Left cardiac atrium (tissue), 4 donors: ENCODE measurements at regions not wholly inside any gene's neighbourhood (a gene's known extent, or its start where the extent isn't known, plus 50 kb on each side); places are given as distances from the start of the nearest gene placed in this dataset.
"Not testable (repeated sequence)": the region's sequence is repeated elsewhere in the genome, so short reads cannot be mapped to it uniquely, and the experiment has no call there.

Source experiments
- ATAC-seq, 2 donors: fragments of 200-7000 bp; cut with Tn5 transposase; one replicate each; pipeline ENCODE4 v1.9.1; 2020; ENCODE audit warnings: mild to moderate bottlenecking in 2 of 2, moderate library complexity in 2 of 2
- DNase-seq: peaks from one replicate; pipeline ENCODE4 v3.0.0-alpha.2; 2020
- intact Hi-C, 2 donors: fragments of 100-400 bp; cut with DNase I; formaldehyde crosslinking; loops; one replicate each; pipeline versions ENCODE4 v1.14.1 to v1.15.1; 2022 to 2023
- donor health status: DM: no; HTN: yes; CAD: no.
- donor health status: DM: no; HTN: yes; CAD: no; lungs with severe emphysema.
- donor health status: DM: yes; HTN: yes; CAD: no.
- donor health status: Dilated cardiomyopathy.

DNA sequence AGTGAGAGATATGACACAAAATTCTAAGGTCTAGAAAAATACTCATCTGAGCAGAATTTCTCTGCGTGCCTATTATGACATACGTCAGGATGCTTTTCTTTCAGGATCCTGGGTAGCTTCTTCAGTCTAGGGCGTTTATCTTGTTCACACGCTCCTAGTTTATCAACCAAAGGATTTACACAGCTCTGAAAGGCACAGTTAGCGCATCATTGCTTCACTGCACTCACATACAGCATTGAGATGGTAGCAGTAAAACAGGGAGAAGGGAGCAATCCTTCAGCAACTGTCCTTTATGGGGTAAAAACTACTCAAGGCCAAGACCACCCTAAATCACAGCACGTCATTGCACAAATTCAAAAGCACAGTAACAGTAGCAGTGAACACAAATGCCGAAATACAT, 222.8 kb downstream of the SUCLG1 start:
- ATAC-seq, result no peak
- intact Hi-C loops, result no loop called here
- no peak for DNase-seq

DNA sequence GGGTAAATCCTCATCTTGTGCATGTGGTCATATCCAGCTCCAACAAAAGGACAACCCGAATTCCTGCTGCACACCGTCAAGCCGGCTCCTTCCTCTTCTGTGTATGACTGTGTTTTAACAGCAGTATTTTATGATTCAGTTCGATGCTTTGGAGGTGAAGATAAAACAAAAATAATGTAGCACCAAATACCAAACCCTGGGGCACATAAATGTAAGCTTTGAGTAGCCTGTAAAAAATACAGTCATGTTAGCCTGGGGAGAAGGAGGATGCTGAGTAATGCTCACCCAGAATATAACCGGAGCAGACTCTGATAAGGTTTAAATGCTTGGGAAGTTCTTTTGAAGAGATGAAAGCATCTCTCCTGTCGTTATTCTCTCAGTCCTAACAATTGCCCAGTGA, 225.0 kb downstream of the SUCLG1 start:
- intact Hi-C loops, result no loop called here
- ATAC-seq (no peak), DNase-seq (no peak)

DNA sequence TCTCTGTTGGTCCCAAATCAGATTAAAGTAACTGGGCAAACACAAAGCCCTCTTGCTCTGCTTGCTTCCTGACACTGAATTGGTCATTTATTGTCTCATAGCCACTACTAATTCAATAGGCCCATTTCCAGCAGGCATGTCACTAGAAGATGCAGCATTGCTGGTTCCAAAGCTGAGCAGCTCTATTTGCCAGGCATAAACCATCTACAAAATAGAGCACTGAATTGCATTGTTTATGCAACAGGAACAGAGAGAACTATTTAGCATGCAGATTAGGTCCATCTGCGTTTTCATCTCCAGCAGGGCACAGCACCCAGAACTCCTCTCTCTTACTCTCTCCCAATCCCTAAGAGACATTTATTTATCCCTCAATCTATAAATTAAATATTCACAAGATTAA, 227.6 kb downstream of the SUCLG1 start:
- DNase-seq, result no peak
- intact Hi-C loops, result no loop called here
- no peak for ATAC-seq

DNA sequence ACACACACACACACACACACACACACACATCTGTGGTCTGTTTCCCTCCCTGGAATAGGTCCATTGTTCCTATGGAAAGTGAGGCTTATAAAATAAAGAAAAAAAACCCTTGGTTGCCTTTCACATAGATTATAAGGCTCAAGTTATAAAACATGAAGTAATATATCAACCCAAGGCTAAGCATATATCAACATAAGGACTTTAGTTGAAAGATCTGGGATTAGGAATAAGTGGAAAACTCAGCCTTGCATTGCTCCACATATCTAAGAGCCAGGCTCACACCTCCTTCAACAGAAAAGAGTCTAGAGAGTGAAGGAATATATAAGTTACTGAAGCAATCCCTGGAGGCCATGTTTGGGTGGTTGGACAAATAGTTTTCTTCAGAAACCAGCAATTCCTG, 235.0 kb downstream of the SUCLG1 start:
- ATAC-seq (no peak), DNase-seq (no peak)
- intact Hi-C loops, result no loop called here

DNA sequence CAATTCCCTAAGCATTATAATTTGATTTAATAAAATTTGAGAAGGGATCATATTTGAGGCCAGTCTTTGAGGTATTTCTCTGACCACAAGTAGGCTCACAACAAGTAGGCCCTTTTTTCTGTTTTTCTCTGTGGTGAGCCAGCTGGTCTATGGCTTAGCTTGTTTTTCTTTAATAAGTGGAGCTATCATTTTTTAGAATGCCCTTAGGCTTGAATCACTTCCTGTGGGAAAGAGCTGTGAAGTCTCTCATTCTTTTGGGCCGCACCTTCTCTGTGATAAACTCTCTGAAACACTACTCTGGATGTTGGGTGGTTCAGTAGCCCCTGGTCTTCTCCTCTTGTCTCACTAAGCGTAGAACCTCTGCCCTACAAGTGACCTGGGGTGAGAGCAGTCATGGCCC, 235.9 kb downstream of the SUCLG1 start:
- DNase-seq, result no peak
- intact Hi-C loops, result no loop called here
- ATAC-seq, result no peak

DNA sequence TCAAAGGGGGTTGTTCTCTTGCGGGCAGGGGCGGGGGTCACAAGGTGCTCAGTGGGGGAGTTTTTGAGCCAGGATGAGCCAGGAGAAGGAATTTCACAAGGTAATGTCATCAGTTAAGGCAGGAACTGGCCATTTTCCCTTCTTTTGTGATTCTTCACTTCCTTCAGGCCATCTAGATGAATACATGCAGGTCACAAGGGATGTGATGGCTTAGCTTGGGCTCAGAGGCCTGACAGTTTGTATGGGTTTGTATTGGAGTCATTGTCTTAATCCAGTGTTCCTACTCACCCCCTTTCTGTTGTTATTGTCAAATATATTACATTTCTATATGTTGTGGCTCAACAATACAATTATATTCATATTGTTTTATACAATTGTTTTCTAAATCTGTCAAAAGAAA, 238.0 kb downstream of the SUCLG1 start:
- ATAC-seq, DNase-seq, intact Hi-C loops: not testable (repeated sequence)

DNA sequence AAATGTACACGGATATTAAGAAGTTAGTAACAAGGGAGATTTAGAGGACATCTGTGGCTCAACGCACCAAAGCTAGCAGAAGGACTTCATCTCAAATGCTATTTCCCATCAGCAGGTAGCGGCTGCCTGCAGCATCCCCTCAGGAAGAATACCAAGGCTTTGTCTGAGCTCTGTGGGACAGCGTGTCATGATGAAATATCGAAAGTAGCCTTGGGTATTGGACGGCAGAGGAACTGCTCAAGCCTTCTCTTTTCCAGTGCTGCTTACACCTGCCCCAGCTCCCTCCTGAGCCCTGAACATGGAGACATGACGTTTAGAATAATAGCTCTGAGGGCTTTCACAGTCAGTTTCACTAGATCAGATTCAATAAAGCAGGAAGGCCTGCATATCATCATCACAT, 241.6 kb downstream of the SUCLG1 start:
- no peak for ATAC-seq
- no peak for DNase-seq
- intact Hi-C loops, result no loop called here

DNA sequence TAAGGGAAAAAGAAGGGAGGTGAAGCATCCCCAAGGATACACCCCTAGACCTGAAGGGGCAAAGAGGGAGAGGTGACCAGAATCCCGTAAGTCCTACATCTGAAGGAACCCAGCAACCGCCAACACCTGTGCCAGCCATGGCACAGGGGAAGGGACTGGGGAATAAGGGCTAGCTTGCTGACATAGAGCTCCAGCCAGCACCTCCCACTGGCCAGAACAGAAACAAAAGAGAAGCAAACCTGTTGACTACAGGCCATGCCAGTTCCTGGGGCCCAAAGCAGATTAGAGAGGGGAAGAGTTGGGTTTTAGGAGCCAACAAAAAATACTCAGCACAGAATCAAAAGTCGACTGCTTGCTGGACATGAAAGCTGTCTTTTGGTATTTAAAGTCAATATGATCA, 244.6 kb downstream of the SUCLG1 start:
- no peak for ATAC-seq
- no peak for DNase-seq
- intact Hi-C loops, result no loop called here

DNA sequence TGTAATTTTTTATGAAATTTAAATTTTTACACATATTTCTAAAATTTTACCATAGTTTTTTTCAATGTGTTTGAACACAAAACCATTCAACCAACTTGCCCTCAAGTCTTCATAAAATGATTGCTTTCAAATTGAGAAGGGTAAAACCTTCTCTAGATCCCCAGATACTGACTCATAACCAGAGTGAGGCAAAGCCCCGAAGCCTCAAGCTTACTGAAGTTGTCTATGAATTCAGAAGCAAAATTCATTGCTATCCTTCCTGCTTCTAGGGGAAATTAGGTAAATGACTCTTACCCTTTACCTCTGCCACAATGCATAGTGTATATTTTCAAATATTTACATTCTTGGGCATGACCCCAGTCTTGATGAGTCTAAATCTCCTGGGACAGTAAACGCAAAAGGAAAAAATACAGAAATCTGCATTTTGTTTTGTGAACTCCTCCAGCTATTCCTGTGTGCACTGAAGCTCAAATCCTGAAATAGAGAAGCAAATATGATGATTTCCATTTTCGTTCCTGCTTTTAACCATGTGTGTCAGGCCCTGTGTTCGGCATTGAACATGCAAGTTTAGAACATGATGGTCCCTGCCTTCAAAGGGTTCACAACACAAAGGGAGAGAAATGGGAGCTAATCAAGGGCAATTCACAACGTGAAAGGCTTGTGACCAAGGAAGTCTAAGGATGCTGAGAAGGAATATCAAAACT, 246.3 kb downstream of the SUCLG1 start:
- DNase-seq (no peak), ATAC-seq (no peak)
- intact Hi-C loops, result no loop called here

DNA sequence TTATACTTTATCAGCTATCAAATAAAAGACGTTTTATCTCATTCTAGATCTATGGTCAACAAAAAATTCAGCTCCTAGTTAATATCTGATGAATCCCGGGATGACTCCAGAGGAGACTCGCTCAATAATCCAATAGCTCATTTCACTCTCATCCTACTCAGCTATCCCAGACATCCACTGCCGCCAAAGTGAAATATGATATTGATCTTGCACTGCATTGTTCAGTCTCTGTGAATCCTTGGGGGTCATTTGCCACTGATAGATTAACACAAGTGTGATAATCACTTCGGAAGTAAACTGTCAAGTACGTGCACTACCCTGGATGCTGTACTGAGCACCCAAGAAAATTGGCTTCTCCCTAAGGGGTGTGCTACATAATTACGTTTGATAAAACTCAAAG, 249.1 kb downstream of the SUCLG1 start:
- intact Hi-C loops, result no loop called here
- no peak for ATAC-seq
- no peak for DNase-seq

DNA sequence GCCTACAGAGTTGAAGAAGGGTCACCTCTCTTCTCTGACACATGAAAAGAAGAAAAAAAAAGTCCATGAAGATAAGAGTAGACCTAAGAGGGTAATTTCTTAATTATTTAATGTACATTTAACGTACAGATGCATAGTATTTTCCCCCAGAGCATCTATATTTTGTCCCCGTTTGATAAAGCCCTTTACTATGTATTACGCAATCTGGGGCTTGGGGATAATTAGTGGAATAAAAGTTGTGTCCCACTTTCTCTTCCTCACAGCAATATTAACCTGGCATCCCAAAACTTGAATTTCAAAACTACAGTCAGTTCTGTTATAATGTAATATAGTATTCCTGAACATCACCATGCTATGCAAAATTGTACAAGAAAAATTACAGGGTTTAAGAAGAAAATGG, 254.1 kb downstream of the SUCLG1 start:
- intact Hi-C loops, result no loop called here
- ATAC-seq (no peak), DNase-seq (no peak)

DNA sequence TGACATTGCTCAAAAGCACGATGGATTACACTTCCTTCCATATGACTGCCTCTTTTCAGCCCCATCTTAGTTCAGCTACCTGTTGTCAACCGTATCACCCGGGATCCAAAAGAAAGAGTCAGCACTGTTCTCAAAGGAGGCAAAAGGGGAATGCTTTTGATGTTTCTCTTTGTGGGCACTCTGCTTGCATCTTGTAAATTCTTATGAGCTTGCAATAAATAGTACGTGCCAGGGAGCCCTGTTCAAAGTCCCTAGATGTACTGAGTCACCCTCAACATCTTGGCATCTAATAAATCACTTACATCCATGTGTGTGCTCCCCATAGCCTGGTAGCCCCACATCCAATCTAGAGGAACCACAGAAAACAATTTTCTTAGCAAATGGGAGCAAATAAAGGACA, 256.9 kb downstream of the SUCLG1 start:
- DNase-seq, result no peak
- intact Hi-C loops, result no loop called here
- ATAC-seq, result no peak

DNA sequence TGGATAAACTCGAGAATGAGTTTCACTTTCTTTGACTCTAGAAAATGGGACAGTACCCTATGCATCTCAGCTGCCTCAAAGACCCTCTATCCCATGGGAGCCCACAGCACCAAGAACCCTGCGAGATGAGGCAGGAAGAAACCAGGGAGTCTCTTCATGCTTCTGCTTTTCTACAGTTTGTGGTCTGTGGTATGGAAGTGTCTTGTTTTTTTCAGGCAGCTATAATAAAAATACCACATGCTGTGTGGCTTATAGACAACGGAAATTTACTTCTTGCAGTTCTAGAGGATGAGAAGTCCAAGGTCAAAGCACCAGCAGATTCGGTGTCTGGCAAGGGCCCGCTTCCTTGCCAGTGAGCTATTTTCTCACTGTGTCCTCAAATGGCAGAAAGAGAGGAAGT, 257.9 kb downstream of the SUCLG1 start:
- no peak for DNase-seq
- ATAC-seq, result no peak
- intact Hi-C loops, result no loop called here

DNA sequence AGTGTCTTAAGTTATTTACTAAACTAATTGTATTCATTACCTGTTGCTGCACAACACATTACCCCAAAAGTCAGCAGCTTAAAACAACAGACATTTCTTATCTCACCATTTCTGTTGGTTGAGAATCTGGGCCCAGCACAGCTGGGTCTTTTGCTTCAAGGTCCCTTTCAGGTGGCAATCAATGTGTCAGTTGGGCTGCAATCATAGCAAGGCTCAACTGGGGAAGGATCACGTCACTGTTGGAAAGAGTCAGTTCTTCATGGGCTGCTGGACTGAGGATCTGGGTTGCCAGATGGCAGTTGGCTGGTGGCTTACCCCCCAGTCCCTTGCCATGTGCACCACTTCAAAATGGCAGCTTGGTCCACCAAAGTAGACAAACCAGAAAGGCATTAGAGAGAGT, 261.2 kb downstream of the SUCLG1 start:
- intact Hi-C loops, result no loop called here
- no peak for ATAC-seq
- no peak for DNase-seq

DNA sequence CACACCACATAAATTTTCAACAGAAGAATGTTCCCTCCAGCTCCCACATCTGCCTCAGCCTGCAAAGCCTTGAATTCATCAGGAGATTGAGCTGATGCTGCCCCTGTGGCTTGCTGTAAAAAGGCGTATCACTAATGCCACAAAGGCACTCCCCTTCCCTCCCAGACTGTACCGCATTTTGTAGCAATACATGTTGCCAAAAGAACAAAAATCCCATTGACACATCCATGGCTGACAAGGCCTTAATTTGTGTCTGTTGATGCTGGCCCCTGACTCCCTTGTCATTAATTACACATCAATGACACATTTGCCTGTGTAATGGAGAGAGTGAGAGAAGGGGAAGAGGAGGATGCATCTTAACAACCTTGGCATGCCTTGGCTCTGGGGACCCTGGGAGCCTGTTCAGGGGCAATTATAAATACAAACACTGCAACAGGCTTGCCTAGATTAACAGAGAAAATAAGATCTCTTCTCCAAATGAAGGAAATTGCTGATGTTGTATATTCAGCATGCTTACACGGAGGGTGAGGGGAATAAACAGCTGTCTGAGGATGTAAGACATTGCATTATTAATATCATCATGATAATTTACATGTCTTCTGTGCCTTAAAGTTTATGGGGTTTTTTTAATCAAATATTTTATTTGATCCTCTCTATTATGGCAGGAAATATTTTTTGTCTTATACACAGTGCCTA, 264.0 kb downstream of the SUCLG1 start:
- no peak for DNase-seq
- intact Hi-C loops, result no loop called here
- no peak for ATAC-seq

DNA sequence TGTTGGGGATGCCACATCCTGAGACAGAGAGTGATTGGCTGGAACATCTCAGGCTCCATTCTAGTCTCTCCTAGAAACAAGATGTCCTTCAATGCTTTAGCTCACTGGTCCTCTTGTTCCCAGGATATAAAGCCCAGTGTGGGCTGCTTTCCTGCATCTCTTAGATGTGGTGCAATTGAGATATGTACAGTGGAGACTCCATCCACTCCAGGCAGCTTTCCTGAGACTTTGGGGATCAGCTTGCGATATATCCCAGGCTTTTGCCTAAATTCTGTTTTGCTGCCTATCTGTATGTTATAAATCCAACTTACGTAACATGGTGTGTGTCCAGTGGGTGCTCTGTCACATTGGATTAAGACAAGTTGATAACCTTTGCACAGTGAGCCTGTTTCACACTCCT, 264.9 kb downstream of the SUCLG1 start:
- DNase-seq (no peak), ATAC-seq (no peak)
- intact Hi-C loops, result no loop called here

DNA sequence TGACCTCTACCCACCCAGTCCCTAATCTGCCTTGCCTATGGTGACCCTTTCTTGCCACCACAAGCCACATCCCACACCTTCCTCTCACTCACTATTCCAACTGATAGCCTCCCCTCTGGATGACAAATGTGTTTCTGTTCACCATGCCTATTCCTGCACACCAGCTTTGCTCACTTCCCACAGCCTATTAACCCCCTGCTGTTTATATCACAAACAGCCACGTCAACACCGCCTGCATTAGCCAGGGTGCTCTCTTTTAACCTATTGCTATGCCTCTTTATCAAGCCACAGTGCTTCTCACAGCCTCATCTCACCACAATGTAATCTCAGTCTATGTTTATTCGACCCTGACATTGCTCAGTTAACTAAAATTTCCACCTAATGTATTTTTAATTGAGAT, 271.8 kb downstream of the SUCLG1 start:
- DNase-seq, result no peak
- no peak for ATAC-seq
- intact Hi-C loops, result no loop called here

DNA sequence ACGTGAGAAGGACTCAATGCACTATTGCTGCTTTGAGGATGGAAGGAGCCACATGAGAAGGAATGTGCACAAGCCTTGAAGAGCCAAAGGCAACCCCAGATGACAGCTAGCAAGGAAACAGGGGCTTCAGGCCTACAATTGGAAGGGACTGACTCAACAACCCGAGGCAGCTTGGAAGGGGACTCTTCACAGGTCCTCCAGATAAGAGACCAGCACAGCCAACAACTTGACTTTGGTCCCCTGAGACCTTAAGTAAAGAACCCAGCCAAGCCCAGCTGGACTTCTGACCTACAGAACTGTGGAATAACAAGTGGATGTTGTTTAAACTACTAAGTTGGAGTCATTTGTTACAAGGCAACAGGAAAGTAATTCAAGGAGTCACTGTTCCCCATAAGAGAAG, 277.2 kb downstream of the SUCLG1 start:
- DNase-seq (no peak), ATAC-seq (peak in 1 of 2 donors; percentile 36)
- intact Hi-C loops, result no loop called here

DNA sequence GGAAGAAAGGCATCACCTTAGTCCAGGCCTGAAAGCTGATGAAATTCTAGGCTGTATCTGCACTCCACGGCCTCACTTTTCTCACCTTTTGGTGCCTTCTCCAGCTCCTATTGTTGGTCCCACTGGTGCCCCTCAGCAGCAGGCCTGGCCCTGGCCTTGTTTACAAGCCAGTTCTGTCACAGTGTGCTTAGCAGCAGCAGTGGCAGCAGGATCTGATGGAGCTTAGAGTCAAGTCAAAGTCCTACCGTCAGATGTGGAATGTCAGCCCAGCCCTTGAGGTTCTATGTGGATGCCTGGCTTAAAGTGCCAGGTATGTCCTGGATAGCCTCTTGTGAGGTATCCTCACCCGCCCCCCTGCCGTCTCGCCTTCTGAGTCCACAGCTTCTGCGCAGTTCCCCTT, 281.3 kb downstream of the SUCLG1 start:
- ATAC-seq (no peak), DNase-seq (no peak)
- intact Hi-C loops, result no loop called here

DNA sequence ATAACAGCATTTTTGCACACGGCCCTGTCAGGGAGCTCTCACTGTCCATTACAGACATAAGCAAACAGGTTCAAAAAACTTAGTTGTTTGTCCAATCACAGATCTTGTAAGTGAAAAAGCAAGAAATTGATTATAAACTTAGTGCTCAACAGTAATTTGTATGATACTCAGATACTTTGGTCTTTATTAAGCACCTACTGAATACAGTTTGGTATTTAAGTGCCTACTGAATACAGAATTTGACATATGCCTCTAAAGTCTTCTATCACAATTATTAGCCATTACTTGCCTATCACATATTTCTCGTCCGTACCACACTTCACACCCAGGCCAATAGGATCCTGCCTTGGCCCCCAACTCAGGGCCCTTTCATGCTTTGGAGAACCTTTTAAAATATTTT, 283.1 kb downstream of the SUCLG1 start:
- DNase-seq (no peak), ATAC-seq (no peak)
- intact Hi-C loops, result no loop called here

DNA sequence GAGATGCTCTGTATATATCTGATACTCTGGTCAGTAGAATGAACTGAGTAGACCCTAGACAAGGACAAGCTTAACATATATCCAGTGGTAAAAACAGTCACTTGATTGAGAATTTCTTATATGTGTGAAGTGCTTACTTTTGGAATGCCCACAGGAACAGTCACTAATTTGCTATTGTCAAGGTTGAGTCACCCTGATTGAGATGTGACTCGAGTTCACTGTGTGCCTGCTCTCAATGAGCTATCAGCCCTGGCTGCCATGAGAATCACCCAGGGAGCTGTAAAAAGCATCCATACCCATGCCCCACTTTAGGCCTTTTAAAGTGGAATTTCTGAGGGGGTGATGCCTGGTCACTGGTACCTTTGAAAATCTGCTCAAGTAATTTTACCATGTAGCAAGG, 283.7 kb downstream of the SUCLG1 start:
- no peak for DNase-seq
- intact Hi-C loops, result no loop called here
- no peak for ATAC-seq
